Nephron (organoid): ENCODE measurements at regions not wholly inside any gene's neighbourhood (a gene's known extent, or its start where the extent isn't known, plus 50 kb on each side); places are given as distances from the start of the nearest gene placed in this dataset.
"Not testable (repeated sequence)": the region's sequence is repeated elsewhere in the genome, so short reads cannot be mapped to it uniquely, and the experiment has no call there.

ENCODE experiments used
- H3K27ac Mint-ChIP-seq, 3 experiments: 2 replicates each; pipeline ENCODE4 v1.8.0; 2020; ENCODE audit warnings: mixed read lengths in 3 of 3, mild to moderate bottlenecking in 2 of 3, moderate library complexity in 1 of 3
- H3K27me3 Mint-ChIP-seq: 2 replicates; pipeline ENCODE4 v1.8.0; 2021; ENCODE audit warnings: low read depth, mild to moderate bottlenecking, moderate library complexity, mixed read lengths
- H3K36me3 Mint-ChIP-seq: 2 replicates; pipeline ENCODE4 v1.8.0; 2020; ENCODE audit warnings: low read depth, mixed read lengths
- H3K4me1 Mint-ChIP-seq: 2 replicates; pipeline ENCODE4 v1.8.0; 2020; ENCODE audit warnings: mixed read lengths
- H3K4me3 Mint-ChIP-seq, 3 experiments: 2 replicates each; pipeline ENCODE4 v1.8.0; 2020; ENCODE audit warnings: mild to moderate bottlenecking in 3 of 3, mixed read lengths in 3 of 3, moderate library complexity in 2 of 3
- H3K9me3 Mint-ChIP-seq: 2 replicates; pipeline ENCODE4 v1.8.0; 2020; ENCODE audit warnings: mixed read lengths
- CTCF ChIP-seq, 3 experiments: fragments of 200-600 bp; sonication (generic); IDR thresholded peaks; one replicate each; pipeline ENCODE4 v1.5.0; 2021; ENCODE audit warnings: antibody characterized with exemption in 3 of 3; ENCODE audit not compliant: unreplicated experiment in 3 of 3

- H3K4me3 Mint-ChIP-seq, H3K27me3 Mint-ChIP-seq, H3K27ac Mint-ChIP-seq, H3K4me1 Mint-ChIP-seq: not testable (repeated sequence)
- Mint-ChIP-seq H3K36me3 (peaks cover 45% of the 10 kb centered on the region), H3K9me3 (peaks cover 30% of the 10 kb centered on the region)
Measured at GRCh38 chr10:95137990-95138625, 55.9 kb upstream of the ACSM6 start.

DNA sequence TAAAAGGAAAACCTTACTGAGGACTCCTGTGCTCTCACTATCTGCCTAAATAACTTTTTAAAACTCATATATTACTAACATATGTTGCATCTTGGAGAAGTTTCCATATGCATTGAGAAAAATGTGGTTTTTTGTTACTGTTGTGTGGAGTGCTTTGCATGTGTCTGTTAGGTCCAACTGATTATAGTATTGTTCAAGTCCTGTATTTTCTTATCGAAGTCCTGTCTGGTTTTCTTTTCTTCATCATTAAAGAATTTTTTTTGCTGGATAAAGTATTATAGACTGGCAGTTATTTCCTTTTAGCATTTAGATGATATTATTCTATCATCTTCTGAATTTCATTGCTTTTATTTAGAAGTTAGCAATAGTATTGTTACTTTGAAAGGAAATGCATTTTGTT is 59.5 kb upstream of the ACSM6 start:
- TF ChIP-seq CTCF (IDR thresholded peaks at IDR 0.05; ENCODE audit: unreplicated experiment in 3 of 3) = no peak
- H3K36me3 Mint-ChIP-seq = peaks cover 36% of the 10 kb centered on the region
- H3K27me3 Mint-ChIP-seq = no peaks in the 10 kb centered on the region
- peaks cover 13% of the 10 kb centered on the region for H3K9me3 Mint-ChIP-seq
- no peaks in the 10 kb centered on the region for H3K4me1 Mint-ChIP-seq
- no peak overlapping the region for H3K27ac Mint-ChIP-seq
- H3K4me3 Mint-ChIP-seq = no peak overlapping the region

DNA sequence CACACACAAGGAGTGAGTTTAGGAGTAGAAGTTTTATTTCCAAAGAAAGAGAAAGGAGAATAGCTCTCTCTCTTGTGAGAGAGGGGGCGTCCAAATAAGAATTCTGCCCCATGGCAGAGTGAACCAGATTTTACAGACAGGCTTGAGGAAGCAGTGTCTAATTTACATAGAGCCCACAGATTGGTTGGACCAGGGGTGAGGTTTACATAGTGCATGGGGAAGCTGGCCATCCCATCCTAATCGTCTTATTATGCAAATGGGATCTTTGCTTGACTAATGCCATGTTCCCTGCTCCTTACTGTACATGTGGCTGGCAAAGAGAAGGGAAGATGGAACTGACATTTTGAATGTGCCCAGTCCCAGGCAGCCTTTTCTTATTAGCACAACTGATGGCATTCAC is 60.0 kb upstream of the ACSM6 start:
- Mint-ChIP-seq H3K4me1 (no peaks in the 10 kb centered on the region), H3K9me3 (peaks cover 18% of the 10 kb centered on the region), H3K27ac (no peak overlapping the region), H3K27me3 (no peaks in the 10 kb centered on the region), H3K4me3 (no peak overlapping the region), H3K36me3 (peaks cover 41% of the 10 kb centered on the region)
- no peak for TF ChIP-seq CTCF (IDR thresholded peaks at IDR 0.05; ENCODE audit: unreplicated experiment in 3 of 3)

DNA sequence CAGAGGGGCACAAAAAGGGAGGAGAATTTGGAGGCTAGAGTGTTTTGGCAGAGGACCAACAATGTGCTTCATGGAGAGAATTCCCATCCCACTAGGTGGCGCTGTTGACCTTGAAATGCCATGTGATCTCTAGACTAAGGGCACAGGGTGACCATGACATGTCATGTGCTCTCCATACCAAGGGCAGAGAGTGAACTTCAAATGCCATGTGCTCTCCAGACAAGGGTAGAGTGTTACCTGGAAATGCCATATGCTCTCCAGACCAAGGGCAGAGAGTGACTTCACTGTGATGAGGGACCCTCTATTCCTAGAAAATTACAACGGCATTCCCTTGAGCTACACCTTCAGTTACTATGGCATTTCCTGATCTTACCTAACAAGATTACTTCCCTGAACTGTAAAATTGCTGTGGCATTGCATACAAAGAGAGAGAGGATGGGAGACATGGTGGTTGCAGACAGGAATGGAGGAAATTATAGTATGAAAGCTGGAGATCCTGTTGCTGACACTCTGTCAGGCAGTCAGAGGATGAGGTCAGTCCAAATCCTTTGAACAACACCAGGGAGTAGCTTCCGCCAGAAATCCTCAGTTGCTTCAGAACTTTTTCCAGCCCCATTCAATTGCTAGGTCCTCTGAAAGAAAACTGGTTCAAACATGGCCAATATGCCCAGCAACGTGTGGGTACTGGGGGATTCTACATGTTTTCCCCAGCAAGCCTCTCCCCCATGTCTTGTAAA is 60.9 kb upstream of the ACSM6 start:
- peaks cover 12% of the 10 kb centered on the region for H3K9me3 Mint-ChIP-seq
- no peak overlapping the region for H3K27ac Mint-ChIP-seq
- no peak overlapping the region for H3K4me3 Mint-ChIP-seq
- H3K27me3 Mint-ChIP-seq = no peaks in the 10 kb centered on the region
- peaks cover 43% of the 10 kb centered on the region for H3K36me3 Mint-ChIP-seq
- TF ChIP-seq CTCF (IDR thresholded peaks at IDR 0.05; ENCODE audit: unreplicated experiment in 3 of 3) = peak; percentile 24 to 58 (median 47)
- no peaks in the 10 kb centered on the region for H3K4me1 Mint-ChIP-seq

DNA sequence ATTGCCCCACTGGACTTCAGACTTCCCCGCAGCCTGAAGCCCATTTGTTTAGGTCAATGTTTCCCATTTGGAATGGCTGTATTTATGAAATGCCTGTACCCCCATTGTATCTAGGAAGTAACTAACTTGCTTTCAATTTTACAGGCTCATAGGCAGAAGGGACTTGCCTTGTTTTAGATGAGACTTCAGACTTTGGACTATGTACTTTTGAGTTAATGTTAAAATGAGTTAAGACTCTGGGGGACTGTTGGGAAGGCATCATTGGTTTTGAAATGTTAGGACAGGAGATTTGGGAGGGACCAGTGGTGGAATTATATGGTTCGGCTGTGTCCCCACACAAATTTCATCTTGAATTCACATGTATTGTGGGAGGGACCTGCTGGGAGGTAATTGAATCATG is 61.1 kb upstream of the CYP2C8 start:
- H3K4me1 Mint-ChIP-seq, H3K27me3 Mint-ChIP-seq: not testable (repeated sequence)
- peaks cover 12% of the 10 kb centered on the region for H3K9me3 Mint-ChIP-seq

GRCh38 chr10:95125582-95125981 is 56.3 kb upstream of the CYP2C8 start:
- H3K27ac Mint-ChIP-seq = no peak overlapping the region
- H3K9me3 Mint-ChIP-seq = peaks cover 24% of the 10 kb centered on the region
- H3K36me3 Mint-ChIP-seq = peaks cover 13% of the 10 kb centered on the region
- H3K4me3 Mint-ChIP-seq = no peak overlapping the region
- H3K27me3 Mint-ChIP-seq = no peaks in the 10 kb centered on the region
- no peak for TF ChIP-seq CTCF (IDR thresholded peaks at IDR 0.05; ENCODE audit: unreplicated experiment in 3 of 3)
- H3K4me1 Mint-ChIP-seq = no peaks in the 10 kb centered on the region

More for the DNA sequence above, 61.1 kb upstream of the CYP2C8 start:
- H3K36me3 Mint-ChIP-seq = peaks cover 39% of the 10 kb centered on the region
- not testable (repeated sequence) for H3K4me3 Mint-ChIP-seq, H3K27ac Mint-ChIP-seq

- Mint-ChIP-seq H3K4me3 (no peak overlapping the region), H3K27ac (no peak overlapping the region), H3K9me3 (peaks cover 37% of the 10 kb centered on the region), H3K4me1 (no peaks in the 10 kb centered on the region), H3K36me3 (no peaks in the 10 kb centered on the region), H3K27me3 (no peaks in the 10 kb centered on the region)
- TF ChIP-seq CTCF (IDR thresholded peaks at IDR 0.05; ENCODE audit: unreplicated experiment in 3 of 3) = no peak
Measured at GRCh38 chr10:95122736-95123135, 53.4 kb upstream of the CYP2C8 start.
